ENCODE measurements at regions not wholly inside any gene's neighbourhood (a gene's known extent, or its start where the extent isn't known, plus 50 kb on each side); places are given as distances from the start of the nearest gene placed in this dataset.
A peak's percentile ranks its signal among the peaks of the same experiment; 100 is the strongest.

- no peak for TF ChIP-seq JUND (IDR thresholded peaks at IDR 0.05)
- TF ChIP-seq POLR2A (IDR thresholded peaks at IDR 0.05; ENCODE audit: borderline replicate concordance, extremely low read depth, insufficient read depth, insufficient read length) = no peak
- peak in 2 of 3 experiments; percentile 7 to 24; a peak in 1 of 6 replicates for TF ChIP-seq CTCF (IDR thresholded peaks at IDR 0.05 in 2 of 3, conservative IDR thresholded peaks at IDR 0.05 in 1 of 3; ENCODE audit: borderline replicate concordance in 1 of 3, insufficient read depth in 1 of 3, low read depth in 2 of 3, low read length in 2 of 3)
- no peak for TF ChIP-seq ZNF274 (IDR thresholded peaks at IDR 0.05; ENCODE audit: low read depth, low read length)
Measured at GRCh38 chr17:79147746-79148506, 73.3 kb downstream of the ENGASE start.
